NCI-H1105 (cell line): ENCODE measurements at regions not wholly inside any gene's neighbourhood (a gene's known extent, or its start where the extent isn't known, plus 50 kb on each side); places are given as distances from the start of the nearest gene placed in this dataset.

Experiments used
- DNase-seq: peaks from one replicate; lab custom pipeline; 2025; lab: John Stamatoyannopoulos, UW

DNA sequence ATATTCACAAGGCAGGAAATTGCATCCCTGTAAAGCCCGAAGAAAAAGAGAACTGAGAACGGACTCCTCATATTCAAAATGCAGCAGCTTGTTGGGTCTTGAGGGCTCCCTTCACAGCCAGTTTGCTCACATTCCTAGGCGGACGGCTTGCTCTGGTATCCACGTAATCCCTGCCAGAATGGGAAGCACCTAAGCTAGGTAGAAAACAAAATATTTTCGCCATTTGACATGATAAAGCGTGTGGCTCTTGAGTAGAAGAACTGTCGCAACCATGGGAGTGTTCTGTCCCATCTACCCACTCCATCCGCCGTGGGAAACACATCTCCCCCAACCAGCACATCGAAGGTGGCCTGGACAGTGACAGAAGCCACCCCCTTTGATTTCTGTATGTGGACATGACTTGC is 183.1 kb downstream of the GAS1 start:
- no peak for DNase-seq

DNA sequence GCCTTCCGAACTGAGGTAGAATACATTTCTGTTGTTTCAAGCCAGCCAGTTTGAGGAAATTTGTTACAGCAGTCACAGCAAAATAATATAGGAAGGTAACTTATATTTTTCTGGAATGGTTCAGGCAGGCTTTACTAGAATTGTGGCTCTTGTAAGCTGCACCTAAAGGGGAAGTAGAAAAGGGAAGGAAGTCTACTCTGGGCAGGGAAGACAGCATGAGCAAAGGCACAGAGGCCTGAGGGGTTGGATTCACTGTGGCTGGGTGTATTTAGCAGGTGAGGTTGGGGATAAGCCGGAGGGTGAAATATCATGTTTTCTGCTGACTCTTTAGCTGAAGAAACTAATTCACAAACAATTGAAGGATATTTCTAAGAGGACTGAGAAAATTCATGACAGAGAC is 183.5 kb downstream of the GAS1 start:
- no peak for DNase-seq

DNA sequence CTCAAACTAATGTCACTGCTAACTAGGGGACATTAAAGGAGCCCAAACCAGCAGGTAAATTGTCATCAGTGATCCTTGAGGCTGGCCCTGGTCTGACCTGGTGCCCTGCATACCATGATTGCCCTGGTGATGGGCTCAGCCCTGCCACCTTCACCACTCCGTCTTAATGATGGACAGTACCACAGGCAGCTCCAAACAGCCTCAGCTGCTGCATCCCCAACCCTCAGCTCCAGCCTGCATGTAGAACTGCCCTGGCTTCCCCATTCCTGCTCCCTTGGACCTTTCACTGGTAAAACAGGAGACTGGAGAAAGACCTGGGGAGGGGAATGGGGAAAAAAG is 190.0 kb downstream of the GAS1 start:
- no peak for DNase-seq

DNA sequence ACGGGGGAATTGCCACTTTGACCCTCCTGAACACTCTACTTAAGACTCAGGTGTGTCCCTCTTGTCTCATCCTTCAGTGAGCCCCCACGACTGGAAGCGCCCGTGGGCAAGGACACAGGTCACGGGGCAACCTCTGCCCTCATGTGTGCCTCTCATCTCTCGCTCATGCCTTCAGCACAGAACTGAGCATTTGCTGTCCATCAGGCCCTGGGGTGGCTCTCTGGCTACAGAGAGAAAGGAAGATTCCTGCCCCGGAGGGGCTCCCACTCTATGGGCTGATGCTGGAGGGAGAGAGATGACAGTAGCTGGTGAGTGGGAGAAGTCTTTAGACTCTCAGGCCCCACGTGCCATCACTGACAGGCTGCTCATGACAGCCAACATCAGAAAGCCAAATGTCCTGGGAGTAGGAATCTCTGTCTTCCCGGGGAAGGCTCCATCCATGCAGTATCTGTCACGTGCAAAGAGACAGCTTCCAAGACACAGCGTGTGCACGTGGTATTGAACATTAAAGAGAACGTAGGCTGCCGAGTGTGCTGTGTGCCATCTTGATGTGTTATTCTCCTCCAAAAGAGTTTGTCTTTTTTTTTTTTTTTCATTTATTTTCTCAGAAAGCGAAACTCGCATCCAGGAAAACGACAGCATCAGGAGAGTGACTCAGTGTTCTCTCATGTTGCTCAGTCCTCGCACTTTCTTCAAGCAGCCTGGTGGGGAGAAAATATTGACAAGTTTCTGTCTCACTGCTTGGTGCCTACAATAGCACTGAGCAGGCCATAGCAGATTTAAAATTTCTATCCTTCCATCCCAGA is 190.5 kb downstream of the GAS1 start:
- DNase-seq: no peak

DNA sequence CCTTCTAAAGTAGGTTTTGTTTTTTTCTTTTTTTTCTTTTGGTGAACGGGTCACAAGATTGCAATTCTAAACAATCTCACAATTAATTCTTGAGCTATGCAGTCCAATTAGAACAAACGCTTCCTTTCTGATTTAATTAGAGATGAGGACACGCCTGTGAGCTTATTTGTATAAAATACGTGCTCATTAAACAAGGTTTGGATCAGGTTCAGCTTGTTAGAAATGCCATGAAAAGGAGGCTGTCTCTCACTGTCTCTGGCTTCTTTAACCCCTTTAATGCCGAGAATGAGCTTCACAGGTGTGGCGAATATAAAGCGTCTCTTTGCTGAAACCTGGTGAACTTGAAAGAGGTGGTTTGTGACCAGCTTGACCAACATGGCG is 191.8 kb downstream of the GAS1 start:
- DNase-seq: no peak

DNA sequence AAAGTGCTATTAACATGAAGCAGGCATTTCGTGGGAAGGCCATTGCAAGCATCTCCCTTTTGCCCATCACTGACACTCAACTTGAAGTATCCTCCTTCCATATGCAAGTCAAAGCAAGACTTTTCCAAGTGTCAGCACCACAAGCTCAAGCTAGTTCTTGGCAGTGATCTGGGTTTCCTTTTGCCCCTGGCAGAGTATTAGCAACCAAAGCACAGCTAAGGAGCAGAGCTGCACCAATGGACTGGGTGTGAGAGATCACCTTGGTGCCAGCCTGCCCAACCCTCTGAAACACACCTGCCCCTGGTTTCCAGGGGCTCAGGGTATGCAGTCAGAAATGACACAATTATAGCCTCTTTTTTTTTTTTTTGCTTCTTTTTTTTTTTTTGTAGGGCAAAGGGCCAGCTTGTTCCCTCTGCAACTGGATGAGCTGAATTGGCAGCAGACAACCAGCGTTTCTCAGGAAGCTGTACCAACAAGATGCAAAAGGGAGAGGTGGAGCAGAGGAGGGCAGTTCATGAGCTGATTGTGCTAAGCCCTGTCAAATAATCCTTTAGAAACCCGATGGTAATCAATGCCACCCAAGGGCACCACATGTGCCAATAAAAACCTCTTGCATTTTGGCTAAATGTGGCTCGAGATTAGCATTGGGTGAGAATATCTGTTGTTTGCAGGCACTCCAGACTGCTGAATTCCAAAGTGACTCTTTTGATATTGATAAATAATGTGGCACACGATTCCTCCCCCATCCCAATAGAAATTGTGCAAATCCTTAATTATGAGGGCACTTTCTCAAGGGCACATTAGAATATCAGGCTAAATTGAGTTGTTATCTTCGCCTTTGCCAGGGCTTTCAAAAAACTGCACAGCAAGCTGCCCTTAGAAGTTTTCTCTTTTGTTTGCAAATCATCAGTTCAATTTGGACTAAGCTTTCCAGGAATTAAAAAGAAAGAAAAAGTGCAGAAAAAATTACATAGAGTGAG is 192.4 kb downstream of the GAS1 start:
- DNase-seq: peak; percentile 51

DNA sequence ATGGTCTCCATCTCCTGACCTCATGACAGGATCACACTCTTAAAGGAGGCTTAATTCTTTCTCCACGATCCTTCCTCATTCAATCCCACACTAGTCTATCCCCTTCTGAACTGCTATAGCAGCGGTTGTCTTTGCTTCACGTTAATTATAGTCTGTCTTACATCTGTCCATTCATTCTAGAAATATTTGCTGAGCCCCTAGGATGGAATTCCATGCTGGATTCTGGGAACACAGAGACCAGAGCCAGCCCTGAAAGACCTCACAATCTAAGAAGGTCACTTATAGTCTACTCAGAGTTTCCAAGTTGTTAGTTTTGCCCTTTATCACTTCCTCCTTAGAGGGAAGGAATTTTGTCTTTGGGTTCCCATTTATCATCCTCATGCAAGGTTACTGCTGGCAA is 193.5 kb downstream of the GAS1 start:
- DNase-seq: no peak

DNA sequence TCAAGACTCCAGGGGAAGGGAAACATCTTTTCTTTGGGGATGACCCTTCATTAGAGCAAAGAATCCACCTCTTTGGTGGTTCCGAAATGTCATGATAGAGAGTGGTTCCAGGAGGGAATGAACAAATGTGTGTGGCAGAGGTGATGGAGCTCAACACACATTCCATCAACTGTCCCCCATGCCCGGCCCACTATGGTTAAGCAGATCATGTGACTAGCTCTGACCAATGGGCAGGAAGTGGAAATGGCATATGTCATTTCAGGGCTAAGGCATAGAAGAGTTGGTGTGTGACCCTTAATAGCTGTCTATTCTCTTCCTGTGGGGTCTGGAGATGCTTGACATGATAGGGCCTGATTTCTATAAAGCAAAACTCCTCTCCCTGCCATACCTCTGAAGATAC is 194.6 kb downstream of the GAS1 start:
- DNase-seq: no peak

DNA sequence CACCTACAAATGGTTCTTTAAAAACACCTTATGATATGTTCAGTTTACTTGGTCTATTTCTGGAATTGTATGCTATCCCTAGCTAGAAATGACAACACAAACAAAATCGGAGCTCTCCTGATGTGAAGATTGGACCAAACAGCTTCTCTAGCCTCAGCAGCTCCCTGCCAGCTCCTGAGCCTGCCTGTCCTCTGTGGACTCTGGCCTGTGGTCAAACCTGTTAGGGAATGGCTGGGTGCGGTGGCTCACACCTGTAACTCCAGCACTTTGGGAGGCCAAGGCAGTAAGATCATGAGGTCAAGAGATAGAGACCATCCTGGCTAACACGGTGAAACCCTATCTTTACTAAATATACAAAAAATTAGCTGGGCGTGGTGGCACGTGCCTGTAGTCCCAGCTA is 195.3 kb downstream of the GAS1 start:
- DNase-seq: no peak

DNA sequence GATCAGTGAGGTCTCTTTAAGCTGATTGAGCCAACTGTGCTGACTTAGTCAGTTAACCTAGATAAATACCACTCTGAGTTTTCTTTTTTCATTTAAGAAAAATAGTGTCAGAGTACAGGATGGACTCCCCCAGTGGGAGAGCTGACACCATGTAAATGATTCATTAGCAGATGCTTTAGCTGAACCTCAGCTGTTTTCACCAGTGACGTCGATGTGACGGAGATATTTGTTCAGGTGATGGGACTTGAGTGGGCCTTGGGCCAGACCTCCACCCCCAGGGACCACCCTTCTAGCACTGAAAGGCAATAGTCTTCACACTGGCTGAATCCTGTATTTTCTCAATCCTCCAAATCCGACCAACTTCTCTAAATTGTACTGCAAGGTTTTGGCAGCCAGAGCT is 196.1 kb downstream of the GAS1 start:
- no peak for DNase-seq

DNA sequence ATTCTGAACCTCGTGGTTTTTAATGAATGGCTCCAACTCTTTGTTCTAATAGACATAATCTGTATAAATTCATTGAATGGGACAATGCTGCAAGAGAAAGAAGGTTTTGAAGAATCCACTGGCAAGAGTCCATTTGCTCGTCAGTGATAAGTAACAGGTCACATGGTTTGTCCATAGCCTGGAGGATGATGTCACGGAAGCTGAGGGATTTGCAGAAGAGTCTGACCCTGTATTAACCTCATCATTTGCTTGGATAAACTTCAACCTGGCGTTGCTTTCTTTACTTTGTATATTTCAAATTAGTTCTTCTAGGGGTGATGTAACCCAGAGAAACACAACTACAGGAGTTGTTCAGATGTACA is 197.4 kb downstream of the GAS1 start:
- no peak for DNase-seq

DNA sequence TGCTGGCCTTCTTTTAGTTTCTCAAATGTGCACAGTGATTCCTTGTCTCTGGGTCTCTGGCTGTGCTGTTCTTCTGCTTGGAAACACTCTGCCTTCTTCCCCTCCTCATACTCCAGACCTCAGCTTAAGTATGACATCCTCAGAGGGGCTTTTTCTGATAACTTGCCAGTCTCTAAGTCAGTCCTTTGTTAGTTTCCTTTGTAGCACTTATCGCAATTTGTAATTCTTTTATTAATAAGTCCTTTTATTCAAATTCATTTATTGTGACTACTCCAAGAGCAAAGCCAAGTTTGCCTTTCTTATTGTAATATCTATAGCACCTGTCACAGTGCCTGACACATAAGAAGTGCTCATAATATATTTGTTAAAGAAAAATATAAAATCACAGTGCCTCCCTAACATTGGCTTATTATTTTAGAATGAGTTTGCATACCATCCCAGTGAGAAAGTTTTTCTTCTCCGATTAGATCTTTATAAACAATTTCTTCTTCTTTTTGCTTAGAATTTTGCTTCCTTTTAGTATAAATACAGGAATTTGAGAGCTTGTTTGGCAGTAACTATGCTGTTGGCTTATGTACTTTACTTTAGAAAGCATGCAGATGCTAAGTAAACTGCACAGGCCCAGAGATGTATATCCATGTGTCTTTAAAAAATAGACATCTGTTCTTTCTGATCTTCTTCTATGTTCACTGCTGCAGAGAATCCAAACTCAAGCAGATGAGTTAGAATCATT is 198.0 kb downstream of the GAS1 start:
- DNase-seq: no peak

DNA sequence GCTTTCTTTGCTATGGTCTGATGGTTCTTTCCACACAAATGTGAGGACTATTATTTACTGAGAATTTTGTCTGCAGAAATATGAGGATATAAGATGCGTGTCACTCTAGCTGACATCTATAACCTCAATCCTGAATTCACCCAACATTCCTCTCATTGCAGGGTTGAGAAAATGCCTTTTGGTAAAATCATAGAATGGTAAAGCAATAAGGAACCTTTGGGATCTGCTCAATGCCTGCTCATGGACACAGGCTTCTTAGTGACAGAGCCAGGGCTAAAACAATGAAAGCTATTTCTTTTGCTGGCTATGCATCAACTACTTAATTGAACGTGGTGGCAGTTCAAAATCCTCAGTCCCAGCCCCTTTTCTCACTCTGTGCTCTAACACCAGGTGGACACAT is 199.6 kb downstream of the GAS1 start:
- no peak for DNase-seq

DNA sequence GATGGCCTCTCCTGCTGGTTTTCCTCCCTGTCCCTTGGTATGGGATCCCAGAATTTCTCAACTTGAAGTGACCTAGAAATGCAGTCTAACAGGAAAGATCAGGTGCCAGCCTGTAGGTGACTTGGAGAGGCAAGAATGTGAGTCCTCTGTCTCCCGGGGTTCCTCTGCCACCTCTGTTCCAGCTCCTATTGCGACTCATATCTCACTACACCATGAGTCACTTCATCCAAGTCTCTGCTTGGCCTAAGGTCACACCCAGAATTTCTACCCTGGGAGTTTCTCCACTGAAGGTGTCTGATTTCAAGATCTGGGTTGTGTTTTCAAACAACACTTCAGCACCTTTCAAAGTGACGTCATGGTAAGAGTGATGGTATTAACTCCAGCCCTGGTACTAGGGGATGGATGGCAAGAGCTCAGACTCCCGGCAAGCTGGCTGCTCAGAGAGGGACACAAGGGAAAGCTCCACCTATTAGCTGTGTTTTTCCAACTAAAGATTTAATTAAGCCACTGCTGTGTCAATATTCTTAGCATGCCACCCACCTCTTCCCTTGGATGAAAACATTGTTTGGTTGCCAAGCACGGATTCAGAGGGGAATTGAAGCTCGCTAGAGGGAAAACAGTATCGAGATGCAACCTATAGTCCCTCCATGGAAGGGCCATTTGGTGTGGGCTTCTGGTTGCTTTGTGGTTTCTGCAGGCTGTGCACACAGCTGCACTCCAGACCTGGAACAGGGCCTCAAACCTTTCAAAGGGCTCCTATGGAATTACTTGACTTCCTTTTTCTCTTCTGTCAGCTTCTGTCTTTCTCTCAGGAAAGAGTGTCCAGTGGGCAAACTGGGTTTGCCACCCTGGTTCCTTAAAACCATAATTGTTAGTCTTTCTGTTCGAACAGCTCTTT is 205.7 kb downstream of the GAS1 start:
- no peak for DNase-seq

DNA sequence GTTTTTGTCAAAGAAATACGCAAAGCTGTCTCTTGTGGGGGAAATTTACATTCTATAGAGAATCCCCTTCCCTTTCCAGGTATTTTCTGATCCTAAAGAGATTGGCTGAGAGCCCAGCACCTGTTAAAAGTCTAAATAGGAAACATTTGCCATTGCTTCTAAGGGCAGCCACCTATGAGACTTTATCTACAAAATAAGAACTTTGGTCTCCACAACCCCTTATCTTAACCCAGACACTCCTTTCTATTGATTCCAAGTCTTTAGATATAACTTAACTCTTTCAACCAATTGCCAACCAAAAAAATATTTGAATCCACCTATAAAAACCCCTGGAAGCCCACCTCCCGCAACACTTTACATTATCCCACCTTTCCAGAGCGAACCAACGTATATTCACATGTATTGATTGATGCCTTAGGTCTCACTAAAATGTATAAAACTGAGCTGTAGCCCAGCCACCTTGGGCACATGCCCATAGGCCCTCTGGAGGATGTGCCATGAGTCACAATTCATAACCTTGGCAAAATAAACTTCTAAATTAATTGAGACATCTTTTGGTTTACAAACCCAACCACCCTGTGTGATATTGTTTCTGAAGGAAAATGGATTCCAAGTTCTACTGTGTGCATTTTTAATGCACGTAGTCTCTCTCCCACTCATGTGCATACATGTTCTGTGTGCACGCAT is 211.4 kb downstream of the GAS1 start:
- DNase-seq: no peak

DNA sequence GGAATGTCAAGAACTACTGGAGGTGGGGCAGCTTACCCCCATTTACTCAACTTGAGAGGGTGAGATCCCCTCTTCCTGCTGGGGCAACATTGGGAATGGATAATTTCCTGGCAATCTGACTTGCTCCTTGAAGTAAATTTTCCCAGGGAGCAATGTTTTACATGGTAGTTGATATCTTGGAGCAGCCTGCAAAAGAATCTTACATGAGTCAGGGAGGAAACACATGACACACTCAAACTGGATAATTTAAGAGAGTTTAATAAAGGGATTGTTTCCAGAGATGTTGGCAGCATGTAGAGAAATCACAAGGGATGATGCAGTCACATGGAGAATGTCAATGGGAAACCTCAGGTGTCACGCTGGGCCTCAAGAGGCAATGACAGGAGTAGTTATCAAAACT is 212.5 kb downstream of the GAS1 start:
- no peak for DNase-seq

DNA sequence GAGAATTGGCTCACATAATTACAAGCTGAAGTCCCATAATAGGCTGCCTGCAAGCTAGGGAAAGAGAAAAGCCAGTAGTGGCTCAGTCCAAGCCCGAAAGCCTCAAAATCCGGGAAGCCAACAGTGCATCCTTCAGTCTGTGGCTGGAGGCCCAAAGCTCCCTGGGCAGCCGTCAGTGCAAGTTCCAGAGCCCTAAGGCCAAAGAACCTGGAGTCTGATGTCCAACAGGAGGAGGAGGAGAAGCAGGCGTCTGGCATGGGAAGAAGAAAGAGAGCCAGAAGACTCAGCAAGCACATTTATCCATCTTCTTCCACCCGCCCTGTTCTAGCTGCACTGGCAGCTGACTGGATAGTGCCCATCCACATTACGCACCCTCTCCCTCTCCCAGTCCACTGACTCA is 213.4 kb downstream of the GAS1 start:
- no peak for DNase-seq

DNA sequence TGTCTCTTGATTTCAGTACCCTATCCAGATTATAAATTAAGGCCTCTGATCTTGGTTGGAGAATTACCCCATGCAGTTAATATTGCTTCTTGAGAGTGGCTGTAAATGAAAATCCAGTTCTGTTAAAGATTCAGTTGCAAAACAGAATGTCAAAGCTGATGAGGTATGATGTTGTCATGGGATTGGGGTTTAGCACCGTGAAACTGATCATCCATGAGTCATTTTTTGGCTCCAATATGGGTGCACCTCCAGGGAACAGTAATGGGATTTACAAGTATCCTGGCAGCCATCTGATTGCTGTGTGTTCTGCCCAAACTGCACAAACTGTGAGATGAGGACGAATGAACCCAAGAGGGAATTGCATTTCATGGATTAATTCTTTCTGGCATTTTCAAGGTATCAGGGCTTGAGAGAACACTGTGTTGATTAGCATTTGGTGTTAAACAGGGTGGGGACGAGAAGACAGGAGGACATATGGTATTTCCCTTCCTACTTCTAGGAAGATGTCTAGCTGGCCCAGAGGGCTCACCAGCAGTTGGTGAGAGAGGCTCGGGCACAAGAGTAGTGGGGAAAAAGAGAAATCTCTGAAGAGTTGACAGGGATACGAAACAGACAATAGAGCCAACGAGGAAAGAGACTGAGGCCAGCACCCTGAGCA is 214.7 kb downstream of the GAS1 start:
- DNase-seq: no peak

DNA sequence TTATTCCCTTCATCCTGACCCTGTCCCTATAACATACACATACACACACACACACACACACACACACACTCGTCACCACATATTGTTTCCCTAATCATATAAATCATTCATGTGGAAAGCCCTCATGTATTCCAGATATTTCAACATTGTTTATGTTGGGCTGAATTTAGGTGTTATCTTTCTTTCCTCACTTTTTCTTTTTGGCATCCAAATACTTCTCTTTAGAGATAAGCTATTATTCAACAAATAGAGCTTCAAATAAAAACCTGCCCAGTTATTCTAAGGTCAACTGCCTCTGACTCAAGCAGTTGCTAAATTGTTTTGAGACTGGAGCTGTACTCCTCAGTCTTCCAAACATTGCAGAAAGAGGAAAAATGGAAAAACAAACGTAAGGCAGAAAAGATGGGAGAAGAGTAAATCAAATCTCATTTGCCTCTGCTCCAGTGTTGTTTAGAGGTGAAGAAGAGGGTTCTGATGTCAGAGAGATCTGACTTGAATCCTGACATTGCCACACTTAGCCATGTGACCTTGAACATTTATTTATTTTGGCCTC is 215.7 kb downstream of the GAS1 start:
- no peak for DNase-seq
